ENCODE measurements at regions not wholly inside any gene's neighbourhood (a gene's known extent, or its start where the extent isn't known, plus 50 kb on each side); places are given as distances from the start of the nearest gene placed in this dataset.

DNA sequence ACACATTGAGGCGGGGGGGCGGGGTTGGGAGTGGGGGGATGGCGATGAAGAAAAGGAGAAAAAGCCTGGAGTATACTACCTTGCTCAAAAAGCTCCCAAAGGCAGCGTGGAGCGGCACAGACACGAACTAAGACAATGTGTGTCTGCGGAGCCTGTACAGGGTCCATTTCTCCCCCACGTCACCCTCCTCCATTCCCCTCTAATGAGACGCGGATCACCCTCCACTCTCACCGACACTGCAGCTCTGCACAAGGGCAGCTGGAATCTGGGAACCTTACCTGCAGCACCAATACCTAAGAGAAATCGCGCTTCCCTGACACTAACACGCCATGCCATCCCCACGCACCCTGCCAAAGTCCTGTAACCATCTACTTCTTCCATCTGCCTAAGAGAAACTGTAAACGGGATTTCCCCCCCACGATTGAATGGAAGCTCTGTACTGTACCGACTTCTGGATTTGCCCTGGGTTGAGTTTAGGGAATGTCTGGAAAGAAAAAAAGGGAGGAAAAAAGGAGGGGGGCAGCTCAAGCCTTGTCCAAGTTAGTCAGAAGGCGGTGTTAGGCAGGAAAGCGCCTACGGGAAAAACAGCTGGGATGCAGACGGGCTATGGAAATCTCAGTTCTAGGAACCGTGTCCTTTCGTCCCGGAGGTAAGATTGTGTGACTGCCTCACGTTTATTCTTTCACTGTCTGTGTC lies 125.7 kb upstream of the C11orf58 start:
- TF ChIP-seq, protein P1, sequence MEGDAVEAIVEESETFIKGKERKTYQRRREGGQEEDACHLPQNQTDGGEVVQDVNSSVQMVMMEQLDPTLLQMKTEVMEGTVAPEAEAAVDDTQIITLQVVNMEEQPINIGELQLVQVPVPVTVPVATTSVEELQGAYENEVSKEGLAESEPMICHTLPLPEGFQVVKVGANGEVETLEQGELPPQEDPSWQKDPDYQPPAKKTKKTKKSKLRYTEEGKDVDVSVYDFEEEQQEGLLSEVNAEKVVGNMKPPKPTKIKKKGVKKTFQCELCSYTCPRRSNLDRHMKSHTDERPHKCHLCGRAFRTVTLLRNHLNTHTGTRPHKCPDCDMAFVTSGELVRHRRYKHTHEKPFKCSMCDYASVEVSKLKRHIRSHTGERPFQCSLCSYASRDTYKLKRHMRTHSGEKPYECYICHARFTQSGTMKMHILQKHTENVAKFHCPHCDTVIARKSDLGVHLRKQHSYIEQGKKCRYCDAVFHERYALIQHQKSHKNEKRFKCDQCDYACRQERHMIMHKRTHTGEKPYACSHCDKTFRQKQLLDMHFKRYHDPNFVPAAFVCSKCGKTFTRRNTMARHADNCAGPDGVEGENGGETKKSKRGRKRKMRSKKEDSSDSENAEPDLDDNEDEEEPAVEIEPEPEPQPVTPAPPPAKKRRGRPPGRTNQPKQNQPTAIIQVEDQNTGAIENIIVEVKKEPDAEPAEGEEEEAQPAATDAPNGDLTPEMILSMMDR (conservative IDR thresholded peaks at IDR 0.05; ENCODE audit: low read length) = no peak
- TF ChIP-seq EZH2phosphoT487 (IDR thresholded peaks at IDR 0.05; ENCODE audit: borderline replicate concordance) = no peak
- Histone ChIP-seq H3K27me3 (ENCODE audit: insufficient read depth, low read length, poor library complexity, severe bottlenecking) (no peaks in the 10 kb centered on the region), H3F3A (ENCODE audit: low read depth) (no peaks in the 10 kb centered on the region), H3K9me3 (ENCODE audit: insufficient read depth, low read depth, low read length) (no peaks in the 10 kb centered on the region), H4K20me1 (ENCODE audit: insufficient read depth, low read length, poor library complexity, severe bottlenecking) (no peaks in the 10 kb centered on the region), H3K9ac (ENCODE audit: low read depth, low read length, poor library complexity, severe bottlenecking) (no peak overlapping the region), H2AFZ (ENCODE audit: low read length) (no peak overlapping the region), H3K9me2 (replicated peaks; ENCODE audit: low read depth, low read length) (no peaks in the 10 kb centered on the region), H3K4me1 (ENCODE audit: insufficient read depth, low read length, poor library complexity, severe bottlenecking) (no peaks in the 10 kb centered on the region), H3K4me3 (ENCODE audit: low read length, poor library complexity, severe bottlenecking) (no peak overlapping the region), H3K4me2 (ENCODE audit: low read depth, low read length, poor library complexity, severe bottlenecking) (no peak overlapping the region), H3K79me2 (ENCODE audit: insufficient read depth, low read length) (no peaks in the 10 kb centered on the region), H3K36me3 (ENCODE audit: insufficient read depth, low read length) (no peaks in the 10 kb centered on the region)

DNA sequence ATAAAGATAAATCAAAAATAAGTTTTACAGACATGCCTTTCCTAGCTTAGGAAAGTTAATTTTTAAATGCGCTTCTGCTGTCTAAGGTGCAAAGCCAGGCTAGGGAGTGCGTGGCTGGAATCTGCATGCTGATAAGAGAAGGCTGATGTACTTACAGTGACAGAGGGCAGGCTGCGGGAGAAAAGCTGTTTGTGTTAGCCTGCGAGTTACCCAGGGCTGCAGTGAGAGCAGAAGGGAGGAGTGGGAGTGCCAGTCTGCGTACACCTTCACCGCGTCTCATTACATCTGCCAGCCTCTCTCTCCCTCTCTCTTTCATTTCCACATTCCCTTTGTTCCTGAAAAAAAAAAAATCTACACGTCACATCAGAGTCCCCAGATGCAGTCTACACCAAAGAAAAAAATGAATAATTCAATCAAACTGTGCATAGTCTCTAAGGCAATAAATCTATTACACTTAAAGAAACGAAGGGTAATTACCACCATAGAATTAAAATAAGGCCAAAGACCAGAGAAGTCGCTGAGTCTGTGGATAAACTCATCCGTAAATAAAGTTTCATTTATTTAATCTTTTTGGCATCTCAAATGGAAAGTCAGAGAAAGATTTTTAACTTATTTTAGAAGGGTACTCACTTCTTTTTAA lies 126.4 kb upstream of the C11orf58 start:
- no peak overlapping the region for H3K4me3 ChIP-seq (ENCODE audit: low read length, poor library complexity, severe bottlenecking)
- H4K20me1 ChIP-seq (ENCODE audit: insufficient read depth, low read length, poor library complexity, severe bottlenecking) = no peaks in the 10 kb centered on the region
- TF ChIP-seq, protein P1 (conservative IDR thresholded peaks at IDR 0.05; ENCODE audit: low read length) = no peak
- no peak for TF ChIP-seq EZH2phosphoT487 (IDR thresholded peaks at IDR 0.05; ENCODE audit: borderline replicate concordance)
- no peak overlapping the region for H3K9ac ChIP-seq (ENCODE audit: low read depth, low read length, poor library complexity, severe bottlenecking)
- no peaks in the 10 kb centered on the region for H3K36me3 ChIP-seq (ENCODE audit: insufficient read depth, low read length)
- no peaks in the 10 kb centered on the region for H3K27me3 ChIP-seq (ENCODE audit: insufficient read depth, low read length, poor library complexity, severe bottlenecking)
- H3K79me2 ChIP-seq (ENCODE audit: insufficient read depth, low read length) = no peaks in the 10 kb centered on the region
- no peaks in the 10 kb centered on the region for H3K4me1 ChIP-seq (ENCODE audit: insufficient read depth, low read length, poor library complexity, severe bottlenecking)
- no peak overlapping the region for H3K4me2 ChIP-seq (ENCODE audit: low read depth, low read length, poor library complexity, severe bottlenecking)
- no peaks in the 10 kb centered on the region for H3K9me2 ChIP-seq (replicated peaks; ENCODE audit: low read depth, low read length)
- H2AFZ ChIP-seq (ENCODE audit: low read length) = no peak overlapping the region
- no peaks in the 10 kb centered on the region for H3F3A ChIP-seq (ENCODE audit: low read depth)
- no peaks in the 10 kb centered on the region for H3K9me3 ChIP-seq (ENCODE audit: insufficient read depth, low read depth, low read length)

DNA sequence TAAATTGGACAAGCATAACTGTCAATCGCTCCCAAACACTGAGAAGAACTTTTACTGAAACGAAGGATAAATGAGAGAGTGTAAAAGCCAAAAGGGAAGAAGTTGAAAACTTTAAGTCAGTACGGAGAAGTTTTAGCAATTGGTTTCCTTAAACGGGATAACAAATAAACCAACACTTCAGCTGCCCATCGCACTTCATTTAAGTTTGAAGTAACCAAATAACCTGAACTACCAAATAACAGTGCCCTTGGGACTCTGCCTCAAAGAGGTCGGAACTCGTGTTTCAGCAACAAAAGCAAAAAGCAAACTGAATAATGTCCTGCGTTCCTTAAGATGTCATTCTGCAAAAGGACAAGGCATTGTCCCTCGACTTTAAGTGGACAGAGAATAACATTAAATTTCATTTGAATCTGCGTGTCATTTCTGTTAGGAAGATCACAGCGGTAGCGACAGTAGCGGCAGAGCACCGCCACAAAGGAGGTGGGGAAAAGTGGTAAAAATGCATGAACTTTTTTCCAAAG lies 127.0 kb upstream of the C11orf58 start:
- no peaks in the 10 kb centered on the region for H3K9me2 ChIP-seq (replicated peaks; ENCODE audit: low read depth, low read length)
- no peaks in the 10 kb centered on the region for H3K27me3 ChIP-seq (ENCODE audit: insufficient read depth, low read length, poor library complexity, severe bottlenecking)
- H3F3A ChIP-seq (ENCODE audit: low read depth) = no peaks in the 10 kb centered on the region
- no peaks in the 10 kb centered on the region for H3K79me2 ChIP-seq (ENCODE audit: insufficient read depth, low read length)
- H2AFZ ChIP-seq (ENCODE audit: low read length) = no peak overlapping the region
- H3K4me1 ChIP-seq (ENCODE audit: insufficient read depth, low read length, poor library complexity, severe bottlenecking) = no peaks in the 10 kb centered on the region
- H3K9me3 ChIP-seq (ENCODE audit: insufficient read depth, low read depth, low read length) = no peaks in the 10 kb centered on the region
- H3K4me2 ChIP-seq (ENCODE audit: low read depth, low read length, poor library complexity, severe bottlenecking) = no peak overlapping the region
- no peak overlapping the region for H3K9ac ChIP-seq (ENCODE audit: low read depth, low read length, poor library complexity, severe bottlenecking)
- H4K20me1 ChIP-seq (ENCODE audit: insufficient read depth, low read length, poor library complexity, severe bottlenecking) = no peaks in the 10 kb centered on the region
- no peak overlapping the region for H3K4me3 ChIP-seq (ENCODE audit: low read length, poor library complexity, severe bottlenecking)
- H3K36me3 ChIP-seq (ENCODE audit: insufficient read depth, low read length) = no peaks in the 10 kb centered on the region
- TF ChIP-seq EZH2phosphoT487 (IDR thresholded peaks at IDR 0.05; ENCODE audit: borderline replicate concordance) = no peak
- TF ChIP-seq, protein P1 (conservative IDR thresholded peaks at IDR 0.05; ENCODE audit: low read length) = no peak

All from Loucy (cell line).